B cell (primary cell): ENCODE measurements at regions not wholly inside any gene's neighbourhood (a gene's known extent, or its start where the extent isn't known, plus 50 kb on each side); places are given as distances from the start of the nearest gene placed in this dataset.

ENCODE experiments used
- EZH2 ChIP-seq: IDR thresholded peaks from 2 replicates; pipeline ENCODE4 v1.6.1; 2012; ENCODE audit warnings: borderline replicate concordance, low read depth, mild to moderate bottlenecking, moderate library complexity, low read length; ENCODE audit not compliant: insufficient read depth, poor library complexity, severe bottlenecking
- TF ChIP-seq, protein P1 (sequence below): fragments of 200-600 bp; IDR thresholded peaks from one replicate; pipeline ENCODE4 v1.8.0; 2022; ENCODE audit warnings: antibody characterized with exemption, mild to moderate bottlenecking

DNA sequence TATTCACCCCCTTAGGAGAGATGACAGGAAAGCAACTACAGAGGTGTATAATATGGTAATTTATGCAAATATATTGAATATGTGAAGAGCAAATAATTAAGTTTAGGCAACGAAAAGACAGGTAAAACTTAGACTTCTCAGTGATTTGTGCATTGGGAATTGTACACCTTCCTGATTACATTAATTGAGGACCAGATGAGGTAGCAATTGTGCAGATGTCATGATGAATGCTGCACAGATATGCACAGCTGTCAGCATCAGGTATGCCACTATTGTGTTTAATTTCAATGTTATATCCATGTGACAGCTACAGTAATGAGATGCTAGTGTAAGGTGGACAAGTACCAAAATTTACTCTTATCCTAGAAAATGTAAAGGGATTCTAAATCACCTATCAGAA, 267.2 kb upstream of the FSIP2 start:
- TF ChIP-seq EZH2 = no peak
- TF ChIP-seq, protein P1, sequence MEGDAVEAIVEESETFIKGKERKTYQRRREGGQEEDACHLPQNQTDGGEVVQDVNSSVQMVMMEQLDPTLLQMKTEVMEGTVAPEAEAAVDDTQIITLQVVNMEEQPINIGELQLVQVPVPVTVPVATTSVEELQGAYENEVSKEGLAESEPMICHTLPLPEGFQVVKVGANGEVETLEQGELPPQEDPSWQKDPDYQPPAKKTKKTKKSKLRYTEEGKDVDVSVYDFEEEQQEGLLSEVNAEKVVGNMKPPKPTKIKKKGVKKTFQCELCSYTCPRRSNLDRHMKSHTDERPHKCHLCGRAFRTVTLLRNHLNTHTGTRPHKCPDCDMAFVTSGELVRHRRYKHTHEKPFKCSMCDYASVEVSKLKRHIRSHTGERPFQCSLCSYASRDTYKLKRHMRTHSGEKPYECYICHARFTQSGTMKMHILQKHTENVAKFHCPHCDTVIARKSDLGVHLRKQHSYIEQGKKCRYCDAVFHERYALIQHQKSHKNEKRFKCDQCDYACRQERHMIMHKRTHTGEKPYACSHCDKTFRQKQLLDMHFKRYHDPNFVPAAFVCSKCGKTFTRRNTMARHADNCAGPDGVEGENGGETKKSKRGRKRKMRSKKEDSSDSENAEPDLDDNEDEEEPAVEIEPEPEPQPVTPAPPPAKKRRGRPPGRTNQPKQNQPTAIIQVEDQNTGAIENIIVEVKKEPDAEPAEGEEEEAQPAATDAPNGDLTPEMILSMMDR = no peak
